DOHH2 (cell line): ENCODE measurements at regions not wholly inside any gene's neighbourhood (a gene's known extent, or its start where the extent isn't known, plus 50 kb on each side); places are given as distances from the start of the nearest gene placed in this dataset.
A peak's percentile ranks its signal among the peaks of the same experiment; 100 is the strongest.

Source experiments
- H3F3A ChIP-seq: fragments of 200-600 bp; sonication (generic), shearing (Covaris generic); 2 replicates; pipeline ENCODE4 v1.6.0; 2016; ENCODE audit warnings: antibody characterized with exemption, mild to moderate bottlenecking; ENCODE audit not compliant: control insufficient read depth, insufficient read depth
- H3K27ac ChIP-seq: fragments of 200-600 bp; sonication (generic); 2 replicates; pipeline ENCODE4 v1.5.1; 2014; ENCODE audit warnings: low read depth, mild to moderate bottlenecking, low read length, moderate library complexity
- H3K27me3 ChIP-seq: fragments of 200-600 bp; sonication (generic); 2 replicates; pipeline ENCODE4 v1.6.1; 2014; ENCODE audit warnings: mild to moderate bottlenecking, low read length, mixed read lengths; ENCODE audit not compliant: control insufficient read depth
- H3K36me3 ChIP-seq: fragments of 200-600 bp; sonication (generic); 2 replicates; pipeline ENCODE4 v1.6.1; 2014; ENCODE audit warnings: mild to moderate bottlenecking, low read length, moderate library complexity, mixed read lengths; ENCODE audit not compliant: control insufficient read depth
- H3K4me1 ChIP-seq: fragments of 200-600 bp; sonication (generic); 2 replicates; pipeline ENCODE4 v1.6.1; 2014; ENCODE audit warnings: mild to moderate bottlenecking, low read length, mixed read lengths; ENCODE audit not compliant: control insufficient read depth
- H3K4me2 ChIP-seq: fragments of 200-600 bp; sonication (generic); 2 replicates; pipeline ENCODE4 v1.6.0; 2014; ENCODE audit warnings: mild to moderate bottlenecking, low read length, moderate library complexity
- H3K4me3 ChIP-seq: fragments of 200-600 bp; sonication (generic); 2 replicates; pipeline ENCODE4 v1.5.1; 2014; ENCODE audit warnings: mild to moderate bottlenecking, low read length, mixed read lengths
- H3K79me2 ChIP-seq: fragments of 200-600 bp; sonication (generic); 2 replicates; pipeline ENCODE4 v1.6.1; 2014; ENCODE audit warnings: mild to moderate bottlenecking, low read length, mixed read lengths; ENCODE audit not compliant: control insufficient read depth
- H3K9me2 ChIP-seq: fragments of 200-600 bp; sonication (generic); replicated peaks from 2 replicates; pipeline ENCODE4 v1.6.1; 2014; ENCODE audit warnings: mild to moderate bottlenecking, low read length, mixed read lengths; ENCODE audit not compliant: control insufficient read depth
- H3K9me3 ChIP-seq: fragments of 200-600 bp; sonication (generic); 2 replicates; pipeline ENCODE4 v1.6.1; 2014; ENCODE audit warnings: antibody characterized with exemption, low read length, mixed read lengths; ENCODE audit not compliant: control insufficient read depth, insufficient read depth
- H4K20me1 ChIP-seq: fragments of 200-600 bp; sonication (generic); 2 replicates; pipeline ENCODE4 v1.6.0; 2014; ENCODE audit warnings: low read depth, mild to moderate bottlenecking, antibody characterized with exemption, low read length, moderate library complexity; ENCODE audit not compliant: control insufficient read depth, insufficient read depth
- EZH2phosphoT487 ChIP-seq: fragments of 200-600 bp; sonication (generic); IDR thresholded peaks from 2 replicates; pipeline ENCODE4 v1.6.1; 2017; ENCODE audit warnings: borderline replicate concordance, mild to moderate bottlenecking, antibody characterized with exemption, low read length, moderate library complexity, mixed read lengths
- TF ChIP-seq, protein P1 (sequence below): fragments of 200-600 bp; sonication (generic); IDR thresholded peaks from one replicate; pipeline ENCODE4 v1.5.1; 2014; ENCODE audit warnings: antibody characterized with exemption, mild to moderate bottlenecking, low read depth, low read length; ENCODE audit not compliant: poor library complexity, severe bottlenecking

DNA sequence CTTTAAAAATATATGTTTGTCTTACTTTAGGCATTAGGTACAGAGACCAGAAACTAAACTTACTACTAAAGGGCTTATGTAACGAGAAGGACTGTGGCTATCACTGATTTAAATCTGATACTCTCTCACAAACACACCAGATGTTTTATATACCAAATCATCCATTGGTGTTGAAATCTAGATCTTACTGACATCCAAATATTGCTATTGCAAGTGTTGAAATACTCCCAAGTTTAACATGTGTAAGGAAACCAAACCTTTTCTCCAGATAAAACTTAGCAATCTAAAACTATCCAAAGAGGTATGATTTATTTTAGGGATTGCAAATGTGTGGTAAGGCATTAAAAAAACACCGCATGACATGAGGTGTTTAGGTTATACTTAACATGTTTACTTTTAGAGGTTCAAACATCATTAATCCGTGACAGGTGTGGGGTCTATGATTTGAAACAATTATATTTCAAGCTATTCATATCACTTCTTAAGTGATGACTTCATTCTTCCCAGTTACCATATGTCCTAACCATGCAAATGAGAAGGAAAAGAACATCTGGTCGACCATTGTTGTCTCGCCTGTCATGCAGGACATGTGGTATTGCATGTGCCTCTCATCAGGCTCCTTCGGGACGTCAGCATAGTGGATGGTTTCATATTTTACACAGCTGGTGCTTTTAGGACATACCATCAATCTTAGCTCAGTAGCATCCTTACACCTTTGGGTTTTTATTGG, 168.3 kb upstream of the SPACA1 start:
- H3F3A ChIP-seq: peaks cover 34% of the 10 kb centered on the region
- peaks cover 26% of the 10 kb centered on the region for H3K9me3 ChIP-seq
- H3K4me1 ChIP-seq: peaks cover 97% of the 10 kb centered on the region
- peak overlapping the region; percentile 55 for H3K4me3 ChIP-seq
- TF ChIP-seq, protein P1, sequence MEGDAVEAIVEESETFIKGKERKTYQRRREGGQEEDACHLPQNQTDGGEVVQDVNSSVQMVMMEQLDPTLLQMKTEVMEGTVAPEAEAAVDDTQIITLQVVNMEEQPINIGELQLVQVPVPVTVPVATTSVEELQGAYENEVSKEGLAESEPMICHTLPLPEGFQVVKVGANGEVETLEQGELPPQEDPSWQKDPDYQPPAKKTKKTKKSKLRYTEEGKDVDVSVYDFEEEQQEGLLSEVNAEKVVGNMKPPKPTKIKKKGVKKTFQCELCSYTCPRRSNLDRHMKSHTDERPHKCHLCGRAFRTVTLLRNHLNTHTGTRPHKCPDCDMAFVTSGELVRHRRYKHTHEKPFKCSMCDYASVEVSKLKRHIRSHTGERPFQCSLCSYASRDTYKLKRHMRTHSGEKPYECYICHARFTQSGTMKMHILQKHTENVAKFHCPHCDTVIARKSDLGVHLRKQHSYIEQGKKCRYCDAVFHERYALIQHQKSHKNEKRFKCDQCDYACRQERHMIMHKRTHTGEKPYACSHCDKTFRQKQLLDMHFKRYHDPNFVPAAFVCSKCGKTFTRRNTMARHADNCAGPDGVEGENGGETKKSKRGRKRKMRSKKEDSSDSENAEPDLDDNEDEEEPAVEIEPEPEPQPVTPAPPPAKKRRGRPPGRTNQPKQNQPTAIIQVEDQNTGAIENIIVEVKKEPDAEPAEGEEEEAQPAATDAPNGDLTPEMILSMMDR: no peak
- no peak for TF ChIP-seq EZH2phosphoT487
- peaks cover 18% of the 10 kb centered on the region for H3K79me2 ChIP-seq
- H4K20me1 ChIP-seq: no peaks in the 10 kb centered on the region
- peak overlapping the region; percentile 100 for H3K27ac ChIP-seq
- H3K36me3 ChIP-seq: peaks cover 77% of the 10 kb centered on the region
- no peaks in the 10 kb centered on the region for H3K27me3 ChIP-seq
- H3K9me2 ChIP-seq: no peaks in the 10 kb centered on the region
- H3K4me2 ChIP-seq: peak overlapping the region; percentile 70

DNA sequence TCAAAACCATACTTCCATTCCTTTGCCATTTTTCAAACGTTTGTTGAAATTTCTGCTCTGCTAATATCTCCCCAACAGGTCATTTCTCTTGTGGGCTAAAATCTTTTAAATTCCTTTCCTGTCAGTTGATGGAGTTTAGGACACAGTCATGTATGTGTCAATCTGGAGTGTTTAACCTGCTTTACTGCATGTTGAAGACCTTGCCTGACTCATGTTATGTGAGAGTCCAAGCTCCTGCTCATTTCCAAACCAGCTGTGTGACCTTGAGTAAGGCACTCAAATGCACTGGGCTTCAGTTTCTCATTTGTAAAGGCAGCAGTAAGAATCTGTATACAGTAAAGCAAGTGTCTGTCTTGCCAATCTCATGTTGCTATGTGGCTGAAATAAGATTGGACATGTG, 171.9 kb upstream of the SPACA1 start:
- H4K20me1 ChIP-seq: no peaks in the 10 kb centered on the region
- no peaks in the 10 kb centered on the region for H3K27me3 ChIP-seq
- peaks cover 18% of the 10 kb centered on the region for H3K79me2 ChIP-seq
- peaks cover 32% of the 10 kb centered on the region for H3F3A ChIP-seq
- no peaks in the 10 kb centered on the region for H3K9me3 ChIP-seq
- peaks cover 96% of the 10 kb centered on the region for H3K4me1 ChIP-seq
- H3K36me3 ChIP-seq: peaks cover 43% of the 10 kb centered on the region
- H3K9me2 ChIP-seq: no peaks in the 10 kb centered on the region
- no peak overlapping the region for H3K4me2 ChIP-seq
- TF ChIP-seq, protein P1: no peak
- no peak for TF ChIP-seq EZH2phosphoT487
- H3K4me3 ChIP-seq: peak overlapping the region; percentile 9; the same call in 1 of the 2 replicates
- H3K27ac ChIP-seq: peak overlapping the region; percentile 100

DNA sequence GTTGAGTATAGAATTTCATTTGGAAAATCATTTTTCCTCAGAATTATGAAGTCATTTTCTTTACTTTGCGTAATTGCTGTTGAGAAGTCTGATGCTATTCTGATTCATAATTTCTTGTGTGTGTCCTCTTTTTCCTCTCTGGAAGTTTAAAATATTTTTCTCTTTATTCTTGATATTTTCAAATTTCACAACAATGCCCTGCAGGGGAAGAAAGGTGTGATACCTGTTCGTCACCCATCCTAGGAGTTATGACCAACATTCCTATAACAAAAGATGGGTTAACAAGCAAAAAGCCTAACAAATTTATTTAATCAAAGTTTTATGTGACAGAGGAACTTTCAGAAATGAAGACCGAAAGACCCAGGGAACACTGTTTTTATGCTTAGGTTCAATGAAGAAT, 171.5 kb upstream of the AKIRIN2 start:
- no peaks in the 10 kb centered on the region for H3K27me3 ChIP-seq
- H3K4me2 ChIP-seq: peak overlapping the region; percentile 38; the same call in 1 of the 2 replicates
- peaks cover 18% of the 10 kb centered on the region for H3K79me2 ChIP-seq
- peaks cover 13% of the 10 kb centered on the region for H3F3A ChIP-seq
- H3K36me3 ChIP-seq: peaks cover 33% of the 10 kb centered on the region
- H3K27ac ChIP-seq: peak overlapping the region; percentile 39; the same call in 1 of the 2 replicates
- no peak overlapping the region for H3K4me3 ChIP-seq
- peaks cover 85% of the 10 kb centered on the region for H3K4me1 ChIP-seq
- H3K9me2 ChIP-seq: no peaks in the 10 kb centered on the region
- no peaks in the 10 kb centered on the region for H4K20me1 ChIP-seq
- TF ChIP-seq EZH2phosphoT487: no peak
- TF ChIP-seq, protein P1: no peak
- H3K9me3 ChIP-seq: no peaks in the 10 kb centered on the region
